Thyroid gland (tissue), 4 donors: ENCODE measurements at regions not wholly inside any gene's neighbourhood (a gene's known extent, or its start where the extent isn't known, plus 50 kb on each side); places are given as distances from the start of the nearest gene placed in this dataset.

Source experiments
- DNase-seq, 2 donors: peaks; one replicate each; pipeline ENCODE4 v3.0.0-alpha.2; 2019
- H3K27ac ChIP-seq, 3 donors: fragments of 200-600 bp; sonication (generic); 1 replicate in 2 of 3; 2 replicates in 1 of 3; pipeline ENCODE4 v1.5.1; 2016 to 2019; ENCODE audit warnings: mild to moderate bottlenecking in 1 of 3, moderate library complexity in 1 of 3
- H3K27me3 ChIP-seq: fragments of 200-600 bp; sonication (generic); one replicate; pipeline ENCODE4 v1.5.1; 2019
- H3K36me3 ChIP-seq, 2 donors: fragments of 200-600 bp; sonication (generic); one replicate each; pipeline ENCODE4 v1.5.1; 2016 to 2019
- H3K4me1 ChIP-seq, 2 donors: fragments of 200-600 bp; sonication (generic); one replicate each; pipeline ENCODE4 v1.5.1; 2017 to 2019
- H3K4me3 ChIP-seq, 3 donors: fragments of 200-600 bp; sonication (generic); replicated peaks in 1 of 3; 1 replicate in 2 of 3; 2 replicates in 1 of 3; pipeline ENCODE4 v1.5.1; 2016; ENCODE audit warnings: mild to moderate bottlenecking in 1 of 3
- H3K9me3 ChIP-seq: fragments of 200-600 bp; sonication (generic); one replicate; pipeline ENCODE4 v1.5.1; 2017
- POLR2A ChIP-seq, 2 donors: fragments of 450-650 bp; IDR thresholded peaks; one replicate each; pipeline ENCODE4 v1.6.1; 2017; ENCODE audit warnings: antibody characterized with exemption in 2 of 2, mild to moderate bottlenecking in 2 of 2, moderate library complexity in 1 of 2
- WGBS, 2 donors: methylation state at CpG; one replicate each; pipeline ENCODE4 v1.1.5; 2017; 5-methylcytosine and 5-hydroxymethylcytosine counted together
- intact Hi-C: fragments of 100-400 bp; cut with DNase I; formaldehyde crosslinking; loops from one replicate; pipeline ENCODE4 v1.15.1; 2023
- TF ChIP-seq, protein P1 (sequence below), 6 experiments: fragments of 200-600 bp in 3 of 6; fragments of 450-650 bp in 3 of 6; sonication (generic) in 3 of 6; IDR thresholded peaks; one replicate each; pipeline ENCODE4 v1.5.1; 2016 to 2019; ENCODE audit warnings: antibody characterized with exemption in 6 of 6, mild to moderate bottlenecking in 2 of 6, inconsistent platforms in 1 of 6, moderate library complexity in 1 of 6

DNA sequence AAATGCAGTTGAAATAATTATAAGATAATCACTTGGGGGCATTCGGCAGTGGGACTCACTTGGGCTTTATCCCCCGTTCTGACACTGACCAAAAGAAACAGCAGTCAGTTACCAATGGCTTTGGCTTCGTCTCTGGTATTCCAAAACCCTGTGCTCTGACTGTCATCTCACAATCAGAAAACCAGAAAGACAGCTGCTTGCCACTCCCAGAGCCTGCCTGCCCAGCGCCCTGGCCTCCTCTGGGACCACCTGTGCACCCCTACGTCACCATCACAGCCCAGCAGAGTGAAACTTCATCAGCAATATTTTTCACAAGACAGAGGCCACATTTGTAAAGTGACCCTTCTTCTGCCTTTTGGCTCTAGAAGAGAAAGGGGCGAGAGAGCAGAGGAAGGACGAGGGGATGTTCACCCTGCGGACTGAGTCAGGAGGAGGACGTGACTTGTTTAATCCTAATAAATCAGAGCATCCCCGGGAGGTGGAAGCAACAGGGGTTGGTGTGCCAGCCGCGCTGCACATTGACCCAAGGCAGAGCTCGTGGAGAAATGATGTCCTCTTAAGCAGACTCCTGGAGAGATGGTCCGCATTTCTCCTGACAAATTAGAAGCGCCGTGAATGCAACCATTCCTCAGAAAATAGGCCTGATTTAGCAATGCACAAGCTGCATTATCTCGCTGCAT lies 397.8 kb upstream of the ZNF507 start:
- DNase-seq, result no peak
- no peak for TF ChIP-seq POLR2A (IDR thresholded peaks at IDR 0.05)
- TF ChIP-seq, protein P1, sequence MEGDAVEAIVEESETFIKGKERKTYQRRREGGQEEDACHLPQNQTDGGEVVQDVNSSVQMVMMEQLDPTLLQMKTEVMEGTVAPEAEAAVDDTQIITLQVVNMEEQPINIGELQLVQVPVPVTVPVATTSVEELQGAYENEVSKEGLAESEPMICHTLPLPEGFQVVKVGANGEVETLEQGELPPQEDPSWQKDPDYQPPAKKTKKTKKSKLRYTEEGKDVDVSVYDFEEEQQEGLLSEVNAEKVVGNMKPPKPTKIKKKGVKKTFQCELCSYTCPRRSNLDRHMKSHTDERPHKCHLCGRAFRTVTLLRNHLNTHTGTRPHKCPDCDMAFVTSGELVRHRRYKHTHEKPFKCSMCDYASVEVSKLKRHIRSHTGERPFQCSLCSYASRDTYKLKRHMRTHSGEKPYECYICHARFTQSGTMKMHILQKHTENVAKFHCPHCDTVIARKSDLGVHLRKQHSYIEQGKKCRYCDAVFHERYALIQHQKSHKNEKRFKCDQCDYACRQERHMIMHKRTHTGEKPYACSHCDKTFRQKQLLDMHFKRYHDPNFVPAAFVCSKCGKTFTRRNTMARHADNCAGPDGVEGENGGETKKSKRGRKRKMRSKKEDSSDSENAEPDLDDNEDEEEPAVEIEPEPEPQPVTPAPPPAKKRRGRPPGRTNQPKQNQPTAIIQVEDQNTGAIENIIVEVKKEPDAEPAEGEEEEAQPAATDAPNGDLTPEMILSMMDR (IDR thresholded peaks at IDR 0.05), result no peak
- Histone ChIP-seq H3K4me1 (peaks cover 8 to 12% of the 10 kb centered on the region in 2 donors), H3K36me3 (no peaks in the 10 kb centered on the region), H3K27ac (no peak overlapping the region), H3K27me3 (no peaks in the 10 kb centered on the region), H3K4me3 (no peak overlapping the region), H3K9me3 (no peaks in the 10 kb centered on the region)
- intact Hi-C loops, result no loop called here
- 91 to 93% methylated on average over 17 of the region's 17 CpGs for WGBS, 2 donors

DNA sequence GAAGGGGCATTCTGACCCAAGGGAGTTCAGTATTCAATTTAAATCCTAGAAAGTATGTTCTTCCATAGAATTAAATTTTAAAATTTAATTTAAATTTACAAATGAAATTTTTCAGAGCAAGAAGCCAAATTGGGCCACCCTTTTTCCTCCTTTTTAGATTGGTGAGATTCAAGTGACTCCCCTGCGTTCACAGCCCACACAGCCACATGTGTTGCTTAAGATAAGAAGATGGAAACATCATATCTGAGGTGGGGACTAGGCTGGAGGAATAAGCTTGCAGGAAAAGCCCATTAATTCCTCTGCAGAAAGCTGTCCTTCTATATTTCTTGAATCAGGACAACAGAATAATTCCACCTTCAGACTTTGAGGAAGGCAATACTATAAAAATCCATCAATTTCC lies 392.7 kb upstream of the ZNF507 start:
- Histone ChIP-seq H3K27me3 (no peaks in the 10 kb centered on the region), H3K4me3 (no peak overlapping the region), H3K27ac (no peak overlapping the region), H3K36me3 (no peaks in the 10 kb centered on the region), H3K4me1 (no peaks in the 10 kb centered on the region), H3K9me3 (no peaks in the 10 kb centered on the region)
- 79 to 89% methylated on average over 1 of the region's 1 CpG for WGBS, 2 donors
- no peak for DNase-seq
- TF ChIP-seq, protein P1 (IDR thresholded peaks at IDR 0.05), result no peak
- TF ChIP-seq POLR2A (IDR thresholded peaks at IDR 0.05), result no peak
- intact Hi-C loops, result no loop called here

DNA sequence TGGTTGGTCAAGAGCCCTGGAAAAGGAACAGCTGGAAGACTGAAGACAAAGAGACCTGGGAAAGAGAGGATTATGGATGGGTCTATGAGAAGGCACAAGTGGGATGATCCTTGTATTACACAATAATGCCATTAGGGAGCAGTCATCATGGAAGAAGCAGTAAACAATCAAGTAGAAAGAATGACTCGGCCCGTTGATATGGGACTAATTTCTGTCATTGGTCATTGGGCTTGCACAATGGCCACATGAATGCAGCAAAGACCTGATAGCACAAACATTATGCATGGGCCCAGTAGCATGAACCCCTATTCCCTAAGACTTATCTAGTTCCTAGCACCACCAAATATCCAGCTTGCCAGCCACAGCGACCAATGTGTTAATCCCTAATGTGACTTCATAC lies 390.3 kb upstream of the ZNF507 start:
- Histone ChIP-seq H3K4me3 (no peak overlapping the region), H3K9me3 (no peaks in the 10 kb centered on the region), H3K36me3 (no peaks in the 10 kb centered on the region), H3K27ac (no peak overlapping the region), H3K4me1 (no peaks in the 10 kb centered on the region), H3K27me3 (no peaks in the 10 kb centered on the region)
- TF ChIP-seq, protein P1 (IDR thresholded peaks at IDR 0.05), result no peak
- no peak for TF ChIP-seq POLR2A (IDR thresholded peaks at IDR 0.05)
- intact Hi-C loops, result no loop called here
- WGBS, 2 donors, result 91 to 92% methylated on average over 3 of the region's 3 CpGs
- DNase-seq, result no peak

DNA sequence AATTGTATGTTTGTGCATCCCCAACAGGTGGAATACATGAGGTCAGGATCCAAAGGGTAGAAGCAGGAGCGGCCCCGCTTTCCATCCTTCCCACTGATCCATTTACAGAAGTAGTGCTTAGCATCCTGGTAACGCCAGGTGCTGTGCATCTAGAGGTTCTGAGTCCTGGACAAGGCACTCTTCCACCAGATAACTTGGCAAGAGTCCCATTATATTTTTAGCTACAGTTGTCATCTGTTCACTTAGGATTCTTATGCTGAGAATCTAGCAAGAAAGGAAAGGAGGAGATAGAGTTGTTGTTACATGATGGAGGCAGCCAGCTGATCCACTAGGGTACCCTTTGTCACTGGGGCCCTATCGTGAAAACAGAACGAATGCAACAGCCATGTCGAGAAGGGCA lies 389.5 kb upstream of the ZNF507 start:
- intact Hi-C loops, result no loop called here
- no peak for DNase-seq
- TF ChIP-seq, protein P1 (IDR thresholded peaks at IDR 0.05), result no peak
- TF ChIP-seq POLR2A (IDR thresholded peaks at IDR 0.05), result no peak
- Histone ChIP-seq H3K9me3 (no peaks in the 10 kb centered on the region), H3K36me3 (no peaks in the 10 kb centered on the region), H3K27ac (no peak overlapping the region), H3K27me3 (no peaks in the 10 kb centered on the region), H3K4me1 (peaks cover 1 to 2% of the 10 kb centered on the region in 2 donors), H3K4me3 (no peak overlapping the region)
- WGBS, 2 donors, result 87 to 93% methylated on average over 6 of the region's 6 CpGs

DNA sequence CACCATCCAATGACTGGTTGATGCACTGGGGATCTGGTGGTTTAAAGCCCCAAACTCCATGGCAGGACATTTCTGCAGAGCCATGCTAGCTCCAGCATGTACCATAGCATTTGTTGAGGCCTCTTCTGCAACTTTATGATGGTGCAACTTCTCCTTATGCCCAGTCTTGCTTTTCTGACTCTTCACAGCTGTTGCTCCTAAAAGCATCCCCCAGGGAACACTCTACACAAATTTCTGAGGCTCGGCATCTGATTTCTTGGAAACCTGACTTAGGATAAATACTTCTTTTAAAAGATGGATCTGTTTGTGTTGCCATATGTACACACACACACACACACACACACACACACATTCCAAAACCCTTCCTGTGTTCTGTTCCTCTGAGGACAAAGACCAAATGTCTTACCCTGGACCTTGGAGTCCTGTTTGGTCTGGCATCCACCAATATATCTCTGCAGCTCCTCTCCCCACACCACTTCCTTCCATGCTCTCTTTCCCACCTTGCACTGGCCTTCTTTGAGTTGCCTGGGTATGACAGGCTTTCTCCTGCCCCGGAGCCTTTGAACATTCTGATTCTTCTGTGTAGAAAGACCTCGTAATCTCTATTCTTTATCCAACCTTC lies 388.5 kb upstream of the ZNF507 start:
- Histone ChIP-seq H3K4me1 (peaks cover 11 to 12% of the 10 kb centered on the region in 2 donors), H3K36me3 (no peaks in the 10 kb centered on the region), H3K4me3 (no peak overlapping the region), H3K27ac (no peak overlapping the region), H3K9me3 (no peaks in the 10 kb centered on the region), H3K27me3 (no peaks in the 10 kb centered on the region)
- TF ChIP-seq, protein P1 (IDR thresholded peaks at IDR 0.05), result no peak
- no peak for TF ChIP-seq POLR2A (IDR thresholded peaks at IDR 0.05)
- intact Hi-C loops, result no loop called here
- DNase-seq, result no peak
- 80 to 85% methylated on average over 3 of the region's 3 CpGs for WGBS, 2 donors
